HFF-Myc (cell line): ENCODE measurements at regions not wholly inside any gene's neighbourhood (a gene's known extent, or its start where the extent isn't known, plus 50 kb on each side); places are given as distances from the start of the nearest gene placed in this dataset.
A peak's percentile ranks its signal among the peaks of the same experiment; 100 is the strongest.

ENCODE experiments used
- DNase-seq: peaks from one replicate; pipeline ENCODE4 v3.0.0-alpha.2; 2011; ENCODE audit warnings: low read depth; ENCODE audit errors: extremely low read depth
- H3K4me3 ChIP-seq: replicated peaks from 2 replicates; pipeline ENCODE4 v1.5.1; 2011; ENCODE audit warnings: low read depth, mild to moderate bottlenecking, control low read depth, low read length
- CTCF ChIP-seq: IDR thresholded peaks from 2 replicates; pipeline ENCODE4 v1.5.1; 2012; ENCODE audit warnings: mild to moderate bottlenecking, low read depth, low read length, control low read depth; ENCODE audit errors: missing control alignments

DNA sequence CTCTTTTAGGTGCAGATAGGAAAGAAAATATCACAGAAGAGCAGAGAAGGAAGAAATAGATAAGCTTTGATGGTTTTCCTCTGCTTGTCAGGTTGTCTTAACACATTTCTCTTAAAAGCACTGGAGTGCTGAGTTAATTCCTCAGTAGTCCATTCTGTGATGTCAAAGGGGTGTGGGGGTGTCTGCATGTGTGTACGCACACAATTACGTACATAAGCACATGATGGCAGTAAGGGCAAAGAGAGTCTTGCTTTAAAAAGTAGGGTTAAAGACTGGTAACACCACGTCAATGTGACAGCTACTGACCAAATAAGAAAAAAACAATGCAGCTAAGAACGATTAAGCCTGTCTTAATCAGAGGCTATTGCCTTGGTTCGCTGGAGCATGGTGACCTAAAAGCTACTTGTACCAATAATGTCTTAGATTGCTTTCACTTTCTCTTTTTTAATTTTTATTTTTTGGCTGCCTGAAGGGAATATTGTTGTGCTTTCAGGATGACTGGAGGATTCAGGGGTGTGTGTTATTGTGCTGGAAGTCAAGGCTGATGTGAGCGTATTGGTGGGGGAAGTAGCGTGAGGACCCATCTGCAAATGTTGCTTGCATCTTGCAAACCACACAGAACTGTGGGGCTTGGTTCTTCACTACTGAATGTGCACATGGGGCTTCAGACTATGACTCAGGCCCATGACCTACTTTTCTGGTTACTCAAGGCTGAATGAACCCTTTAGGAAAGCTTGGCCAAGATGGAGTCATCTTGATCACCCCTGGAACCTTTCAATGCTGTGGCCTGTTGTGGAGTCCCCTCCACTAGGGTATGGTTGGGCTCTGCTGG, 417.8 kb upstream of the TPM1 start:
- DNase-seq: peak; percentile 56
- no peak for TF ChIP-seq CTCF
- H3K4me3 ChIP-seq: 0 out of 2 replicates have a peak overlapping the region, but pooled peaks have one; percentile 4

DNA sequence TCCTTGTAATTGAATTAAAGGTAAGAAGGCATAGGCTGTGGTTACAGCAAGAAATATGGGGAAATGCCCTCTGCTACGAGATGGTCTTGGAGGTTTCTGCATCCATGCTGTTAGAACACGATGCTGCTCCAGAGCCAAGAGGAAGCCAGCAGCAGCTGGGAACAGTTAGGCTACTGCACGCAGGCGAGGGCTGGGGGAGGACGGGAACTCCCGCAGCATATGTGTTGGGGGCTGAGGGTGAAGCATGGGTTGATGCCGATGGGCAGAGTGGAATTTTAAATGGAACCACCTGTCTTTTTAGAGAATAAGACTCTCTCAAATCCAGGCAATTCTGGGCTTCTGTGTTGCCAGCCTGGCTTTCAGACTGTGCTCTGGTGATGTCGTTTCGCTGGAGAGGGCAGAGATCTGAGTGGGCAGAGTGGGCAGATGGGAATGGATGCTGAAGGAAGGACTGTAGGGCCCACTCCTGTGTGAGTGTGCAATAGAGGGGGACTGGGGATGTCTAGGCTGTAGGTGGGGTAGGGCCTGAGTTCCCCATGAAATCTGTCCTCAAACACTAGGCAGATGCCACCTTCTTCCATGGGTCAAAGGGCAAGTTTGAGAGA, 417.0 kb upstream of the TPM1 start:
- DNase-seq: peak; percentile 90
- TF ChIP-seq CTCF: no peak
- no peak overlapping the region for H3K4me3 ChIP-seq

DNA sequence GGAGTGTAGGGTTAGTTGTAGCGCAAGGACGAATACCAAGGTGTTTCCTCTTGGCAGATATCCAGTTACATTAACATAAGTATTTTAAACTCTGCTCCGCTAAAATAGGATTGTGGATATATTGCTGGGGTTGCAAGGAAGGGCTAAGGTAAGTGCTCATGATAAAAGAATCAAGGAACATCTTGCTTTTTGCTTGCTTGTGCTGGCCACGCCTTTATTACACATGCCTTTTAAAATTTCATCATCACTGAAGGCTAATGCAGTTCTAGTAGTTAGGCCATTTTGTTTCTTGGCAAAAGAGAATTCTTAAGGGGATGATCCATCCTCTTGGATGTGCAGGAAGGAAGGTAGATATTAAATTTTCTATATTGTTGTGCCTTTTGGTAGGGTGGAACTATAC, 415.6 kb upstream of the TPM1 start:
- TF ChIP-seq CTCF: no peak
- H3K4me3 ChIP-seq: no peak overlapping the region
- no peak for DNase-seq

- no peak for TF ChIP-seq CTCF
- no peak for DNase-seq
- H3K4me3 ChIP-seq: no peak overlapping the region
Observed at GRCh38 chr15:62631076-62631724, 411.3 kb upstream of the TPM1 start.

DNA sequence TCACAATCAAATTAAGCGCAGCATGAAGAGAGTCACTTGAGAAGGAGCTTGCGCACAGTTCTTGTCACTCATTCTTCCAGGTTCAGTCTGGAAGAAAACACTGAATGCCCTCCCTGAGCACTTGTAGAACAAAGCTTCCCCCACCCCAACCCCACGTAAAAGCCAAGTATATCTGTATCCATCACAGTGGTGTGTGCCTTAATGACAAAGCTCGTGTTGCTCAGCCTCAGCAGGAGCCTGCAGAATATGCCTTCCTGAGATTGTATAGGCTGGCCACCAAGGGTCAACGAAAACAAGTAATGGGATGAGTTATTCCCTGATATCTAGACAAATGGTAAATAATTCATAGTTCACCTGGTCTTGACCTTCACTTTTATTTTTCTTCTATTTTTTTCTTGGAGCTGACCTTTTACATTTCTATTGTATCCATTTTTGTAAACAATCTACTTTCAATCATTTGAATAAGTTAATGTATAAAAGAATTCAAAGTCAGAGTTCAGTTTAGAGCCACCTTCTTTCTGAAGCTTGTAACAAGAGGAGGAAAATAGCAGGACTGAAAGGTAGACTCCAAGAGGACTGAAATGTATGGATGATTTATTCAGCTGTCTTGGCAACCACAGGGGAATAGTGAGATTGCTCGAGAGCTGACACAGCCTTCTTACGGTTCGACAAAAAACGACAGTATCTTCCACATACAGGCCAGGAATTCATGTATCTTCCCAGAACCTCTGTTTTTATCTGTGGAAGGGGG, 405.5 kb upstream of the TPM1 start:
- DNase-seq: no peak
- TF ChIP-seq CTCF: no peak
- H3K4me3 ChIP-seq: no peak overlapping the region

DNA sequence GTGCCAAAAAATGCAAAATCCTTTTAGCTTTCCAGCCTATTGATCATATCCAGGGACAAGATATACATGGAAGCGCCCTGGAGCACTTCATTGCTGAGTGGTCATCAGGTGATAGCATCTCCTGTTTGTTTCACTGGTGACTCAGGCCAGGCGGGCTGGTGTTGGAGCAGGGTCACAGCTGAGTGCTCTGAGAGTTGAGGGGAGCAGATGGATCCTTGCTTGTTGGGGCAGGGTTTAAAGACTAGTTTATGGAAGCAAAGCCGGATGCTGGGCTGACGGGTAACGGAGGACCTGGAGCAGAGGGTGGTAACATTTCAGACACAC, 405.0 kb upstream of the TPM1 start:
- no peak for DNase-seq

More for the DNA sequence above, 405.0 kb upstream of the TPM1 start:
- H3K4me3 ChIP-seq: no peak overlapping the region
- no peak for TF ChIP-seq CTCF
